HG02840 (cell line): ENCODE measurements at regions not wholly inside any gene's neighbourhood (a gene's known extent, or its start where the extent isn't known, plus 50 kb on each side); places are given as distances from the start of the nearest gene placed in this dataset.

Source experiments
- ATAC-seq: cut with Tn5 transposase; IDR thresholded peaks from one replicate; pipeline ENCODE4 v1.9.1; 2021; ENCODE audit warnings: mild to moderate bottlenecking, moderate library complexity, moderate number of reproducible peaks; ENCODE audit not compliant: unreplicated experiment, low FRiP score

DNA sequence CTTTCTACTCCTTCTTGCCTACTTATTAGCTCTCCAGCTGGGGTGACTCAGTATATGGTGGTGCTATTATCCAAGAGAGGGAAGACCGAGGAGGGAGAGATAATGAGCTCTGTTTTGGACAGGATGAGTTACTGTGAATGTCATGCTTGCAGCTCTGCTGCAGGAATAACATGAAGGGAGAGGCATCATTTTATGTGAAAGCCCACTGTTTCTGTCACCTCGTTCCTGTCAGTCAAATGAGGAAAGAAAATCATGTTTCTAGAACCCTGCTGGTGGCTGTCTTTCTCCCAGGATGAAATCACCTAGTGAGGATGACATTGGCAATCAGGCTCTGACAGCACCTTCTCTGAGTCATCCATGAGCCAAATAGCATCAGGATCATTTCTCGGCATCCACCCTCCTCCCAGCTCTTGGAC is 1291.6 kb upstream of the AUTS2 start:
- ATAC-seq: no peak

GRCh38 chr7:68309271-68309670 is 1289.0 kb upstream of the AUTS2 start:
- ATAC-seq: no peak

DNA sequence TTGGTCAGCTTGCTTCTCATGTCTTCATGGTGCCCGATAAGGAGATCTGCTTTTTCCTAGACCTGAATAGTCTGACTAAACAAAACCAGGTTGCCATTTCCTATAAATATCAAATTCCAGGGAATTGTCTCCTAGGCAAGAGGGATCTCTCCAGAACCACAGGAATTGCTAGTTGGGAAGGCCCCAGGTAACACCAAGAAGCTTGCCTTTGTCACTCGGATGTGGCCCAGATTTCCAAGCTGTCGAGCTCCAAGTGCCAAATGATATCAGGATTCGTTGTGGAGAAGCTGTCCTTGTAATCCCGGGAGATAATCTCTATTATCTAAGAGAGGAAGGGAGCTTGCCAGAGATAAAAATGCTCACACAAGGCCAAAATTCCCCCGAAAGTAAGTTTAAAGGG is 1288.5 kb upstream of the AUTS2 start:
- no peak for ATAC-seq

DNA sequence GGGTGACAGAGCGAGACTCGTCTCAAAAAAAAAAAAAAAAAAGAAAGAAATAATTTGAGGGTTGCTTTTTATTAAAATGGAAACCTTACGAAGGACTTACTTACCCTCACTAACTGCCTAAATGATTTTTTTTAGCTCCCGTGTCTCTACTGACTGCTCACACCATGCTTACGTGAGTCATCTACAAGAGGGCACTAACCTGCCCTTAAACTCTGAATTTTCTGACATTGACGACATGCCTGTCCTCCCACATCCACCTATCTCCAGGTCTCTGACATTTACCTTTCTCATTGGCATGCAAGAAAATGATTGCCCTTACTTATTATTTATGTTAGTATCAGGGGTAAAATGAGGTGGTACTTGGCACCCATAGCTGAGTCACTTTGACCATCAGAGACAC is 1286.3 kb upstream of the AUTS2 start:
- no peak for ATAC-seq

DNA sequence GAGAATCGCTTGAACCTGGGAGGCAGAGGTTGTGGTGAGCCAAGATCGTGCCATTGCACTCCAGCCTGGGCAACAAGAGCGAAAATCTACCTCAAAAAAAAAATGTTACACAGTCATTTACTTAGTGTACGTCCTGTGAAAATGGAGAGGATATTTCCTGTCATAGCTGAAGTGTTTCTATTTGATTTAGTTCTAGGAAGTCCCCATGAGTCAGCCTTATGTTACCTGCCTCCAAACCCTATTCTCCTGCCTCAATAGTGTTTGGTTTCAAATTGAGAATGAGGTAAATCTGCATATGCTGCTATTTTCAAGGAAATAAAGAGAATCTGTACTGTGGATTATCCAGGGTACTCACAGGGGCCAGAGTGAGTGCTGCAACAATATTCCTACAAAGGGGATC is 1284.5 kb upstream of the AUTS2 start:
- no peak for ATAC-seq

DNA sequence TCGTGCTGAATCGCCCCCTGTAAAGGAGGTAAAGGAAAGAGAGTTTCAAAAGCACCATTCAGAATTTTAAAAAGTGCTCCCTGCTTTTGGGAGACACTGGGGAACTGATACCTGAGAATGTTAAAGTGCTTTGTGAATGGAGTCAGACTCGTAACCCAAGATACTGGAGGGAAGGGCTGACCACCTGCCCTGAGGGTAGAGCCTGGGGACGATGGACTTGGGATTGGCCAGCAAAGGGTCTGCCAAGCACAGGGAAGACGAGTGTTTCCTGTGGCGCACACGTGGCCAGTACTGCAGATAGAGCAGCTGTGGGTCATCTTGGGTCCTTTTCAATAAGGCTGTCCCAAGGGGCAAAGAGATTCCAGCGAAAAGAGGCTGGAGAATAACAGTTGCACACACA is 1284.1 kb upstream of the AUTS2 start:
- no peak for ATAC-seq

GRCh38 chr7:68317476-68317875 is 1280.8 kb upstream of the AUTS2 start:
- no peak for ATAC-seq

DNA sequence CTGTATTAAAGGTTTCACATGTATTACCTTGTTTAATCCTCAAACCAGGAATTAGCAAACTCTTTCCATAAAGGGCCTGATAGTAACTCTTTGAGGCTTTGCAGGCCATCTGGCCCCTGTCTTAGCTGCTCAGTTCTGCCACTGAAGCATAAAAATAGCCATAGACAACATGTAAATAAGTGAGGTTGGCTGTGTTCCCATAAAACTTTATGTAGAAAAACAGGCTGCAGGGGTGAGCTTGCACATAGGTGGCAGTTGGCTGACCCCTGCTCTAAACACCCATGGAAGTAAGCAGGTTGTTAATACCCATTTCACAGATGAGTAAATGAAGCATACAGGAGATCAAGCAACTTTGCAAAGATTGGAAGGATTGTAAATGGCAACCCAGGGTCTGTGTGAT is 1279.2 kb upstream of the AUTS2 start:
- no peak for ATAC-seq

DNA sequence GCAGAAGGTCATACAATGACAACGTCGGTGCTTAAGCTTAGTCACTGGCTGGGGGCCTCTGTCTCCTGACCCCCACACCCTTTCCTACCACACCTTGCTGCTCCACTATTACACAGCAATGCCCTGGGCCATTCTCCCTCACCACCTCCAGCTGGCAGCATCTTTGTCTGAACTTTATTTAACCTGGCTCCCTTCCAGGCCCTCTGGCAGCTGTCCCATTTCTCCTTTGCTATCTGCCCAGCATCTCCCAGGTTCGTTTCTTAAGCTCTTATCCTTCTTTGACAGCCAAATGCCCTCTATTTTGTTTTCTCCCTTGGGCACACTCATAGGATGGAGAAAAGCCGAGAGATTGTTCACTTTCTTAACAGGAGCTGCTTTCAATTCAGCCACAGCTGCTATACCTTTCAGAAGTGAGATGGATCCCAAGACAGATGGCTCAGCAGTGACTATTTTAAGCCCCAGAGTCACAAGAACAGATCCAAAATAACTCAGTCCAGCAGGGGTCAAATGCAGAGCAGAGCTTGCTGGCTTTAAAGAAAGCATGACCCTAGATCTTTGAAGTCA is 1277.1 kb upstream of the AUTS2 start:
- no peak for ATAC-seq

DNA sequence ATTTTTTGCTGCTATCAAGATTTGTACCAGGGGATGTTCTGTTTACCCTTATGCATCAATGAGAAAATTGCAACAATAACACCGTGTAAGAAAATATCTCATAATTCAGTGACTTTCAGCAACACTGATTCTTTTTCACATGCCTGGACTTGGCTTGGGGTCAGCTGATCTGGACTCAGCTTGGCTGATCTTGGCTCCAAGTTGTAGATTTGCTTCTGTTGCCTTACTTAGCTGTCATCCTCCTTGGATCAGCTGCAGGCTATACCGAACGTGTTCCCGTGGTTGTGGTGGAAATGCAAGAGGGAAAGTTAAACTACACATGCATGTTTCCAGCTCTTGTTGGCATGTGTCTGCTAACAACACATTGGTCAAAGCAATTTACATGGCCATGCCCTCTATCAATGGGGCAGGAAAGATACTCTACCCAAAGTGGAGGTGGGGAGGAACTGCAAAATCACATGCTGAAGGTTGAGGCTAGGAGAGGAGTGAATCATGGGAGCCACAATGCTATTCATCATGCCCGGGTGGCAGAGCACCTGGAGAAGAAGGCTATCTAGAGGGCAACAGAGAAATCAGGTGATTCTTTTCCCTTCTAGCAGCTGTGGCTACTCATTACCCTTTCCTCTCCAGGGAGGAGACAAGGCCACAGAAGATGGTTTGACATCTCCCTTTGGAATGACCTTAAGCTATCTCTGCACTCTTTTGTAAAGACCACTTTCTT is 1276.3 kb upstream of the AUTS2 start:
- no peak for ATAC-seq

DNA sequence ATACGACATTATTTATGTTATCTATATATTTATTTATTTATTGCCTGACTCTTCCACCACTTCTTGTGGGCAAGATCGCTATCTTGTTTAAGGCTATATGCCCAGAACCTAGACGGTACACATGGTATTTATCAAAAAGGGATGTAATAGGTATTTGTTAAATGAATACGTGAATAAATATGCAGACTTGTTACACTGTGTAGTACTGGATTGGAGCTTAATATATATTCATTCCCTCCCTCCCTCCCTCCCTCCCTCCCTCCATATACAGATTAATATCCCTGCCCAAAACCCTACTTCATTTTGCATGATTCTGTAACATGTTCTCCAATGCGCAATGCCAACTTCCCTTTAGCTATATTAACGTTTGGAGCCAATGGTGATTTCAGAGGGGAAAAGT is 1273.7 kb upstream of the AUTS2 start:
- no peak for ATAC-seq

DNA sequence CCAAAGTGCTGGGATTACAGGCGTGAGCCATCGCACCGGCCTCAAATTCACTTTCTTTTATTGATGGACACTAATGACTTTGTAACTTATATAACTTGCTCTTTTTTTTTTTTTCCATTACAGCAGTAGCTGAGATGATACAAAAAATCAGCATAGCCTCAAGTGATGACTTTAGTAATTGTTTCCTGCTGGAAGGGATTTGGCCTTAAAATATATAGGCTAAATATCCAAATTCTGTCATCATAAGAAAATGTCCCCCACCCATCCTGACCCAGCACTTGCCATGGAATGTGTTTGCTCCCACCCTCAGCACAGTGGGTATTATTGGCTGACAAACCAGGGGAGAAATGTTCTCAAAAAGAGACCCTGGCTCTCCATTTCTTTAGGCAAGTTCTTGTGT is 1264.1 kb upstream of the AUTS2 start:
- ATAC-seq: no peak

DNA sequence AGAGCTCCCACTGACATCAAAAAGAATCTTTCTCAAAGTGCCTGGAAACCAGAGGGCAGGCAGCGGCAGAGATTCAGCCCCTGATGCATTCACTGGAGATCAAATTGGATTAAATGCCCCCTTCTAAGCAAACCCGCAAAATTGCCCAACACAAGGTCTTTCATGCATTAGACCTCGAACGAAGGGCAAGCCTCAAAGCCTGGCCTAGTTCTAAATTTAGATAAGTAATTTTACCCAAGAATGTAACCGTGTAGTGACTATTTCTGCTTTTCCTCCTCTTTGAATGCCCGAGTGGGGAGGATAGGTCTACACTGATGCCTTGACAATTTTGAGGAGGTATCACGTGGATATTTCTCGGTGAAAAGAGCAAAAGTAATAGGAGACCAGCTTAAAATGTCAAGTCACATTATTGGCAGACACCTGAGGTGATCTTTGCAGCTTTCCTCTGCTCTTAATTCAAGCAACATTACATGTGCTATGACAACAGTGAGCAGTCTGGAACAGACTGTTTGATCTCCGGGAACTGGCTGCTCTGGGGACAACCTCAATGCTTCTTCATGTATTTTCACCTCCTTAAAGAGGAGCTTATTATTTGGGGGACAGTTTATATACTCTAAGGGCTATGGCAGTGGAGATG is 1263.5 kb upstream of the AUTS2 start:
- ATAC-seq: no peak

DNA sequence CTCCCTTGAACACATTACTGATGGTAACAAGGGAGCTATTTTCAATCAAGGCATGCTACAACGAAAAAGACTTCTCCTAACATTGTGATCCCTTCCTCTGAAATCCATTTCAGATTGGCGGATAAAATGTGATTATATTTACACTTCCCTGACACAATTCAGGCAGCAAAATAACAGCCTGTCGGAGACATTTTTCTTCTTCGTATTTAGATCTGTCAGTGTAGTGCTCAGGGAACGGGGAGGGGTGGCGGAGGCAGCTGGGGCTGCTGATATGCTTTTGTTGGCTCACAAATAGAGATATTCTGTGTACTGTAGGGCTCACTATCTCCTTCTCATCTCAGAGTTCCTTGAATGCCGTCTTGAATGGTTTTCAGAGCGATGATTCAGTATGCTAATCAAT is 1261.7 kb upstream of the AUTS2 start:
- no peak for ATAC-seq

GRCh38 chr7:68348401-68348800 is 1249.9 kb upstream of the AUTS2 start:
- ATAC-seq: no peak

GRCh38 chr7:68362745-68363518 is 1235.3 kb upstream of the AUTS2 start:
- ATAC-seq: no peak

- ATAC-seq: no peak
Observed at GRCh38 chr7:68364886-68365625, 1233.2 kb upstream of the AUTS2 start.

DNA sequence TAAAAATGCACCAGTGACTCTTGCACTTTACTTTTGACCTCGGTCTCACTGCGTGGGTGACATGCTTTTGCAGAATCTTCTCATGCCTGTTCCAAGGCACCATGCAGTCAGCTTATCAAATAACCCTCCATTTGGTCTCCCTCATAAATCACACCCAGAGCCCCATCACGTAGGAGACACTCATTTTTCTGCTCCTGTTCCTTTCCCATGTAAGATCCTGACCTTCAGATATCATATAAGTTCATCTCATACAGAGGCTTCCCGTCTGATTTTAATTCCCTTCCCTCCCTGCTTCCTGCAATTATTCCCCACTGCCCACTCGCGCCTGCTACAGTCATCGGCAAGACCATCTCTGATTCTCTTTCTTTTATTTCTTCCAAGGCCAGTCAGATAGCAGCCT is 1226.3 kb upstream of the AUTS2 start:
- ATAC-seq: no peak

DNA sequence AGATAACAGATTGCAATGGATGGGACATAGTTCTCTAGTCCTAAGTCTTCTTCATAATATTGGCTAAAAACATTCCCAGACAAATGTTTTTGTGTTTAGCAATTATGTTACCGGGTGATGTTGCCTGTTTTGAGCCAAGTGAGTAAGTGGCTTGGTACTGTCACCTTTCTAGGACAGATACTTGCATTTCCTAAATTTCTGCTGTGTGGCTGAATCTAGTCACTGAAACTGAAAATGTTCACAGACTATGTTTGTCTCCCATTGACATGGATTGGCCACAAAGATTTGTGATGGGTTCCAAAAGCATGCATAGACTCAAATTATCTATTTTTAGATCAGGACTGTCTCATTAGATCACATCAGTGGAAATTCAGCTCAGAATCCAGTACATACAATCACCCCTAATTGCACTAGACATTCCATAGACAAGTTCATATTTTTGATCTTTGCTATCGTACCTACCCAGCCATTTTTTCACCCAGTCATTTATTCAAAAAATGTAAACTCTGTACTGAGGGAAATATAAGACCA is 1222.1 kb upstream of the AUTS2 start:
- no peak for ATAC-seq

DNA sequence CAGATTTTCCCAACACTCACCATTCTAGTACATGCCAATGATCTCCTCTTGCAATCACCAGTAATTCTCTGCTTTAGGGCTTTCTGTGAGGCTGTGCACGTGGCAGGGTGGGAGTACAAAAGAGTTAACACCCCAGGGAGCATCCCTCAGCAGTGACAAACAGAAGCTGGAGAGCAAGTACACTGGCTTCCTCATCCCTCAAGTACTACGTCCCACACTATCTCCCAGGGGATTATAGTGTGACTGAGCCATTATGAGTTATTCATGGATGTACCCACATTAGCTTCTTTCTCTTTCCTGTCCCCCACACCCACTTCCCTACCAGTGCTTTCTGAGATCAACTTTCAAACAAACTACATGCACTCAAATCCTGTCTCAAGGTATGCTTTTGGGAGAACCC is 1216.5 kb upstream of the AUTS2 start:
- no peak for ATAC-seq
